HG03442 (cell line): ENCODE measurements at regions not wholly inside any gene's neighbourhood (a gene's known extent, or its start where the extent isn't known, plus 50 kb on each side); places are given as distances from the start of the nearest gene placed in this dataset.

Experiments
- ATAC-seq: cut with Tn5 transposase; IDR thresholded peaks from one replicate; pipeline ENCODE4 v1.9.1; 2021; ENCODE audit warnings: mild to moderate bottlenecking, moderate library complexity; ENCODE audit not compliant: unreplicated experiment

- ATAC-seq = no peak
These were observed 85.7 kb upstream of the COL13A1 start for GRCh38 chr10:69715899-69716606.

GRCh38 chr10:69716711-69717560 lies 84.8 kb upstream of the COL13A1 start:
- ATAC-seq = no peak

GRCh38 chr10:69718951-69719350 lies 82.8 kb upstream of the COL13A1 start:
- no peak for ATAC-seq

GRCh38 chr10:69721690-69722310 lies 79.9 kb upstream of the COL13A1 start:
- ATAC-seq = no peak

GRCh38 chr10:69723653-69724052 lies 78.1 kb upstream of the COL13A1 start:
- no peak for ATAC-seq

GRCh38 chr10:69726850-69727249 lies 74.9 kb upstream of the COL13A1 start:
- ATAC-seq = no peak

GRCh38 chr10:69728335-69728870 lies 73.3 kb upstream of the COL13A1 start:
- no peak for ATAC-seq

GRCh38 chr10:69729326-69730048 lies 72.2 kb upstream of the COL13A1 start:
- ATAC-seq = no peak

- ATAC-seq = no peak
These were observed 71.2 kb upstream of the COL13A1 start for GRCh38 chr10:69730251-69731156.

GRCh38 chr10:69731184-69731583 lies 70.5 kb upstream of the COL13A1 start:
- no peak for ATAC-seq

- ATAC-seq = no peak
These were observed 70.0 kb upstream of the COL13A1 start for GRCh38 chr10:69731698-69732097.

GRCh38 chr10:69732147-69732825 lies 69.4 kb upstream of the COL13A1 start:
- no peak for ATAC-seq

GRCh38 chr10:69732826-69733150 lies 68.9 kb upstream of the COL13A1 start:
- ATAC-seq = no peak

- no peak for ATAC-seq
These were observed 67.9 kb upstream of the COL13A1 start for GRCh38 chr10:69733791-69734261.

GRCh38 chr10:69734416-69734796 lies 67.3 kb upstream of the COL13A1 start:
- ATAC-seq = no peak

GRCh38 chr10:69734797-69735468 lies 66.8 kb upstream of the COL13A1 start:
- ATAC-seq = no peak

GRCh38 chr10:69736886-69737641 lies 64.6 kb upstream of the COL13A1 start:
- no peak for ATAC-seq

- ATAC-seq = no peak
These were observed 63.6 kb upstream of the COL13A1 start for GRCh38 chr10:69738071-69738470.
